DMS114 treated with DMSO at 0.1 percent for 48 hours (cell line): ENCODE measurements at regions not wholly inside any gene's neighbourhood (a gene's known extent, or its start where the extent isn't known, plus 50 kb on each side); places are given as distances from the start of the nearest gene placed in this dataset.
"Not testable (repeated sequence)": the region's sequence is repeated elsewhere in the genome, so short reads cannot be mapped to it uniquely, and the experiment has no call there.

Experiments used
- DNase-seq: peaks from one replicate; lab custom pipeline; 2025; ENCODE audit not compliant: unreplicated experiment; lab: John Stamatoyannopoulos, UW

DNA sequence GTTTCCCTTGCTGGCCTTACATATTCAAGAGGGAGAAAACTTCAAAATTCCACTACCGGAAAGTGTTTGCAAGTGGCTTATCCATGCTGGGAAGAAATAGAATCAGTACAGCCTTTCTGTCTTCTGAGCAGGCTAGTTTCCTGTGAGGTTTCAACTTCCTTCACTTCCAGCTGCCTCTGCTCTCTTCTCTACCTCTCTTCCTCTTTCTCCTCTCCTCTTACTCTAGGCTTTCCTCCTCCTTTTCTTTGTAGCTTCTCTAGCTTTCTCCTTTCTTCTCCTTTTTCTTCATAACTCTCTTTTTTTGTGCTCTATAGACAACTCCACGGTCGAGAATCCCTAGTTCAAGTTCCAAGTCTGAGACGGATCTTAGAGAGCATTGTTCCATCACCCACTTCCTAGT is 421.8 kb downstream of the ETS1 start:
- DNase-seq = no peak

DNA sequence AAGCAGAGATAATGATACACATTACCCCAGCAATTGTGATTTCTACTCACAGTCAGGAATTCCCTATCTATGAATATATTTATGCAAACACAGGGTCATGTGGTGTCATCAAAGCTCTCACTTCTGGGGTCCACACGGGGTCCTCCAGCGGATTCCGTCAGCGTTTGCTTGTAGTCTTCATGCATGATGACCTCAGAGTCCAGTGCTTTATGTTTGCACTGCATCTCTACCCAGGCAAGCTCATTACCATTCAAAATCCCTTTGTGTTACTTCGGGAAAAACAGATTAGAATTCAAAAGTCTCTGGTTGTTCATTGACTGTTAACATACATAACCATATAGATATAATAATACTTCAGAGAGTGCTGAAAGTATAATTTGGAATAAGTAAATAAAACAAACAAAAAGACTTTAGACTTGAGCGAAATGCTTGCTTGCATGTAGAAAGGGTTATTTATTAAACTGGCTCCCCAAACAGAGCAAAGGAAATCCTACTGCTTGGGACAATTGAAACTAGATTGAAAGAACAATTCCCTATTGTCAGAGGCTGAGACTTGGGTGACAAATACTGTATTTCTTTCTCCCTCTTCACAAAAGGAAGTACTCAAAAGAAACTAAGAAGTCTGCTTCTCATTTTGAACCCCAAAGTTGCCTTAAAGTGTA is 423.1 kb downstream of the ETS1 start:
- DNase-seq = no peak

GRCh38 chr11:128161994-128162393 is 425.4 kb downstream of the ETS1 start:
- DNase-seq = no peak

DNA sequence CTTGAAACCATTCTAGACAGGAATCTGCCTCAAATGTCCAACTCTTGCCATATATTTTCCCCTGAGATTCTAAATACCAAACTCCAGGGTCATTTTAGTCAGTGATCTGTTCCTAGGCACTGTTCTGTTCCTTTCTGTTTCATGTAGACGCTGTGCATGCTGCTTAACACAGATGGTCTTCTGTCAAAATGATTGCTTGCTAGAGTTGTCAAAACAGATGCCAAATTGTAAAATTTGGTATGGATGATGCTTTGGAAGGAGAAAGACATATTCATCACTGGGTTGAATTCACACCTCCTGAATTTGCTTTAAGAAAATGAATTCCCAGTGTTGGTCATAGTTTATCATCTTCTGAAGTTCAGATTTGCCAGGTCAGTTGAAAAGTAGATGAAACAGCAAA is 425.9 kb downstream of the ETS1 start:
- no peak for DNase-seq

GRCh38 chr11:128158860-128159259 is 428.5 kb downstream of the ETS1 start:
- no peak for DNase-seq

DNA sequence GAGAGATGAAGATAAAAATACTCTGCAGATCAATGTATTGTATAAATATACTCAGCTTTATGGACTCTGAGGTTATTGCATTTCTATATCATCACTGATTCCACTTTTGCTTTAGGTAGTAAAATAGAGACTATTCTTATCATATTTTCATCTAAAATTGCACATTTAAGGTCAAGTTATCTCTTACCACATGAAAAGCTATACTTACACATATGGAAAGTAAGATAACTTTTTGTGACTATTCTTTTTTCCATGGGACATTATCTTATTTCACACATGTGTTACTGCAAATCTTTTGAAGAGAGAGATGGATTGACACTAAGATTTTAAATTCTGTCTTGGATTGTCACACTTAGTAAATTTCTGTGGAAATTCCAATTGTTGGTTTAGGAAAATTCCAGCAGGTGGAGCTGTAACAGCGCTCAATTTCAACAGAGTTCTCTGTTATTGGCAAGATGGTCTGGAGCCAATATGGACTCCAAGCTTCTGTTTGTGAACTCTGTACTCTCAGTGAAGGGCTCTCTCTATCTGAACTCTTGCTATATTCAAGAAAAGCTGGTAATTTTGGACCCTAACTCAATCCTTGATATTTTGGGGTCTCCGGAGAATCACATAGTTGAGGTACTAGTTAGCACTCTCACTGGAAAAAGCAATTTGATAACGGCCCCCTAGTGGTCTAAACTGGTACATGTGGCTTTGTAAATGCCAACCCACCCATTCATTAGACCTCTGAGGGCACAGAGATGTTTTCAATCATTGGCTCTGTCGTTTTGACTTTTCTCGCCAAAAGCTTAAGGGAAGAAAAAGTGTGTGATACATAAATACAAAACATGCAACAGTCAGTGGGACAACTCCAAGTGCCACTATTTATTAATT is 429.7 kb downstream of the ETS1 start:
- DNase-seq = peak; percentile 9

DNA sequence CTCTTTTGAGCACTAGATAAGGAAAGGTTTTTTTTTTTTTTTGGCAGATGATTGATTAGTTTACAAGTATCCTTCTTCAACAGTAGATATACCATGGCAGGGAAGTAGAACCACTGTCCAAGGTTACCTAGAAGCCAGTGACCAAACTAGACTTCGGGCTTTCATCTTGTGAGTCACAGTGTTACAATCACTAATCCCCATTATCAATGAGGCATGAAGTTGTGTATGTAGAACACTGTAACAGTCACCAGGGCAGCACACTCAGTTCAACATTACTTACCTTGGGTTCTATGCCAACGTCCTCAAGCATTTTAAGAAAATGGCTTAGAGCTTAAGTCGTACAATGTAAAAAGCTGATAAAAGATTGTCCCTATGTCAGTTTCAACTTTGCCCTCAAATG is 430.9 kb downstream of the ETS1 start:
- no peak for DNase-seq

- DNase-seq = no peak
These were observed 431.8 kb downstream of the ETS1 start for GRCh38 chr11:128155590-128155989.

GRCh38 chr11:128153697-128154048 is 433.7 kb downstream of the ETS1 start:
- DNase-seq = no peak

DNA sequence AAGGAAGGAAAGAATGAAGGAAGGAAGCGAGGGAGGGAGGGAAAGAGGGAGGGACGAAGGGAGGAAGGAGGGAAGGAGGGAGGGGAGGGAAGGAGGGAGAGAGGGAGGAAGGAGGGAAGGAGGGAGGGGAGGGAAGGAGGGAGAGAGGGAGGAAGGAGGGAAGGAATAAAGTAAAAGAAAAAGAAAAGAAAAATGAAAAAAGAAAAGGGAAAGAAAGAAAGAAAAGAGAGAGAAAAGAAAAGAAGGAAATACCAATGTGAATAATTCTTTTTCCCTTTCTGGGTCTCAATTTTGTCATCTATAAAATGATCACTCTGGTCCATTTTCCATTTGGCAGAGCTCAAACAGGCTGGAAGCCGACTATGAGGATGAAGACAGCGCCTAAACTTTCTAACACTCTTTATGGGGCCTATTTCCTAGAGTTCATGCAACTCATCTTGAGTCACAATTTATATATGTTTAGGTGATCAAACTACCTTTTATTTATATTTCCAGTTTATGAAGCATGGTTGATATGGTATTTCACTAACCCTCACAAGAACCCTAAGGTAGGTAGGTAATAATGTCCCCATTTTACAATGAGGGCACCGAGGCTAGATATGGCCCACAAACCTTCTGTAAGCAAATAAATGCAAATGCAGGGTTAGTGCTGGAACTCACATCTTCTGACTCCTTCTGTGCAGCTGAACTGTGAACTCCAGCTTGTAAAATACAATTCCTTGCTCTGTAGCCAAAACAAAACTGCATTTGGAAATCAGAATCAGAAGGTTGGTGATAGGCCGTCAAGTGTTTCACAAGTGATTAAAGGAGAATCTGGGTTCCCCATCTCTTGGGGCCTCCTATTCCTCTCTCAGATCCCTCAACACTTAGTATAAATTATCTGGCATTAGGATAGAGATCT is 434.3 kb downstream of the ETS1 start:
- no peak for DNase-seq

- DNase-seq = no peak
These were observed 435.6 kb downstream of the ETS1 start for GRCh38 chr11:128151780-128152179.

- no peak for DNase-seq
These were observed 436.0 kb downstream of the ETS1 start for GRCh38 chr11:128151338-128151737.

DNA sequence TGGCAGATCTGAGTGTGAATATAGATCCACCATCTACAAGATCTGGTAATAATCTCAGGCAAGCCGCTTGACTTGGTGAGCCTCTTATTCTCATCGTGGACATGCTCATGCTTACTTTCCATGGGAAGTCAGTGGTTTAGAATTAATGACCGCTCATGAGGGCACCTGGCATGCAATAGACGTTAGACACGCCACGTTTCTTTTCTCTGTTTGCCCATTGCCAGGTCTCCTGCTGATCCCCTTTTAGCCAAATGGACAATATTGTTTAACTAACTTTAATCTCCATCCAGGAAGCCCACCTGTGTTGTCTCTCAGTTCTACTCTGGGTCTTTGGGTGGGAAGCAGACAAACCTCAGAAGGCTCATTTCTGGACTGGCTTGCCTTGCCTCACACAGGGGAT is 439.1 kb downstream of the ETS1 start:
- no peak for DNase-seq

DNA sequence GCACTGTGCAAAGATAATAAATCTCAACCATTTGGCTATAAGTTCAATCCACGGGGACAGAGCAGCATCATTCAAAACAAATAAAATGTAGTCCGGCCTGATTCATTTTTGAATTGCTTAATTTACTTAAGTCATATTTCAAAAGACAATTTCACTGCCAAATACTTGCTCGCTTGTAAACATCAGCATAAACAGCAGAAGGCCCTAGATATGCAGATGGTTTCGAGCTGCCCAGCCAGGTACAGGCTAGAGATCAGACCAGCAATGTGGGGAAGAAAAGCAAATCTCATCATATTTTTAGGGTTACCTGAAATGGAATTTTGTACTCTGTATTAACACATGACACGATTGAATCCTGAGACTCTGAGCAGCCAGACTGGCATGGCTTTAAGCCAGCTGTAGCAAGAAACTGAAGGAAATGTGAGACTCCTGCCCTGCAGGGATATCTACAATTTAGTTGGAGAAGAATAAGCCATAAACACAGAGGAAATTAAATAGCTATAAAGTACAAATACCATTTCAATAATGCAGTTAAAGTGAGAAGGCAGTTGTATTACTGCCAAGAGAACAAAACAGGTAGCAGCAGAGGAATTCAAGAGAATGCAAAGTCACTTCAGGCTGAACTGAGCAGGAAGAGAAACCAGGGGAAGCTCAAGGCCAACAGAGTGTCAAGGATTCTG is 440.3 kb downstream of the ETS1 start:
- no peak for DNase-seq

DNA sequence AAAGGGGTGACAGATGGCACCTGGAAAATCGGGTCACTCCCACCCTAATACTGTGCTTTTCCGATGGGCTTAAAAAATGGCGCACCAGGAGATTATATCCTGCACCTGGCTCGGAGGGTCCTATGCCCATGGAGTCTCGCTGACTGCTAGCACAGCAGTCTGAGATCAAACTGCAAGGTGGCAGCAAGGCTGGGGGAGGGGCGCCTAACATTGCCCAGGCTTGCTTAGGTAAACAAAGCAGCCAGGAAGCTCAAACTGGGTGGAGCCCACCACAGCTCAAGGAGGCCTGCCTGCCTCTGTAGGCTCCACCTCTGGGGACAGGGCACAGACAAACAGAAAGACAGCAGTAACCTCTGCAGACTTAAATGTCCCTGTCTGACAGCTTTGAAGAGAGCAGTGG is 447.1 kb downstream of the ETS1 start:
- not testable (repeated sequence) for DNase-seq

GRCh38 chr11:128135451-128135850 is 451.9 kb downstream of the ETS1 start:
- no peak for DNase-seq

DNA sequence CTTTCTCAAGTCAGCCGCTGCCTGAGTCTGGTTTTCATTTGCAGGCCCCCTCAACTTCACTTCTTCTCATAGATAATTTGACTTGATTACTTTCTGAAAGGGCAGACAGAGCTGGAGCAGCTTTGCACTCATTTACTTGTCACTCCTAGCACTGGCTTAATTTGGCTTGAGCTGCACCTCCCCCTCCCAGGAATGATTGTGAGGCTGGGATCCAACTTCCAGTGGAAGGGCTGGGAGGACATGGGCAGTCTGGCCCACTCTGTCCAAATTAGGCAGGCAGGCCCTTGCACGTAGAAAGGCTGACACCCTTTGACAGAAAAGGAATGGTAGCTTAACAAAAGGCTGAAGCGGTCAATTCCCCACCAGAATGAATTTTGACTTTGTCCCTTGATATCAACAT is 453.9 kb downstream of the ETS1 start:
- DNase-seq = no peak

DNA sequence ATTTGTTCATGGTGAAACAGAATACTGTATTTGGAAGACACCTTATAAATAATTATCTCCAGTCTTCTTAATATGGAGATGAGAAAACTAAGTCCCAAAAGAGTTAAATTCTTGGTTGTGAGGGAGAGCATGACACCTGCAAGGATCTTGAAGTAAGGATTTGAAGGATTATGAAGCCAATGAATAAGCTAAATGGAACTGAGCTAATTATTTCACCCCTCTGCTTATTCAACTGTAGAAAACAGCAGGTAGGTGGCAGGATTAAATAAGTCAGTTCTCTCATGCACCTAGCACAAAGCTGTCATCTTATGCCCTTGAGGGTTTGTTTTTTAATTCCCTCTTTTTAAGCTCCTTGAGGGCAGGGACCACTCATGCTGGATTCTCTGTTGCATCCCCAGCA is 457.3 kb downstream of the ETS1 start:
- DNase-seq = no peak

- no peak for DNase-seq
These were observed 461.6 kb downstream of the ETS1 start for GRCh38 chr11:128125723-128126122.

- DNase-seq = no peak
These were observed 470.5 kb downstream of the ETS1 start for GRCh38 chr11:128116885-128117284.

DNA sequence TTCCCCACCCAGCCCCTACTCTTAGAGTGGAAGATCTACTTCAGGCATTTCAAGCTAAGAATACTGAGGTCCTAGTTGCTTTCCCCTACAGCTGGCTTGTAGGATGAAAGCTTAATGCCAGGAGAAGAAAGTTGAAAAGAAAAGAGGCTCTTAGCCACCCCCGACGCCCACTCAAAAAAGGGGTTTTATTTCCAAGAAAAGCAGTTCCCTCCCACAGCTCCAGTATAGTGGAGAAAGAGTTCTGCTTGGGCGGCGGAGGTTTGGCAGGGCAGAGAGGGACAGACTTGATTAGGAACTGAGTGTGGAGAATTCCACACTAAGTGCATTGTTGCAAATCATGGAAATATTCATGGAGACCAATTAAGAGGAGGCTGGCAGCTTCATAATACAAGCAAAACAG is 470.9 kb downstream of the ETS1 start:
- DNase-seq = no peak
